C4-2B (cell line): ENCODE measurements at regions not wholly inside any gene's neighbourhood (a gene's known extent, or its start where the extent isn't known, plus 50 kb on each side); places are given as distances from the start of the nearest gene placed in this dataset.
"Not testable (repeated sequence)": the region's sequence is repeated elsewhere in the genome, so short reads cannot be mapped to it uniquely, and the experiment has no call there.

Experiments
- H3K27ac ChIP-seq: fragments of 450-650 bp; 2 replicates; pipeline ENCODE4 v1.5.1; 2017
- CTCF ChIP-seq: fragments of 450-650 bp; conservative IDR thresholded peaks from 2 replicates; pipeline ENCODE4 v1.5.1; 2017; ENCODE audit warnings: mild to moderate bottlenecking
- ZFX ChIP-seq: fragments of 450-650 bp; IDR thresholded peaks from 2 replicates; pipeline ENCODE4 v1.6.1; 2017

DNA sequence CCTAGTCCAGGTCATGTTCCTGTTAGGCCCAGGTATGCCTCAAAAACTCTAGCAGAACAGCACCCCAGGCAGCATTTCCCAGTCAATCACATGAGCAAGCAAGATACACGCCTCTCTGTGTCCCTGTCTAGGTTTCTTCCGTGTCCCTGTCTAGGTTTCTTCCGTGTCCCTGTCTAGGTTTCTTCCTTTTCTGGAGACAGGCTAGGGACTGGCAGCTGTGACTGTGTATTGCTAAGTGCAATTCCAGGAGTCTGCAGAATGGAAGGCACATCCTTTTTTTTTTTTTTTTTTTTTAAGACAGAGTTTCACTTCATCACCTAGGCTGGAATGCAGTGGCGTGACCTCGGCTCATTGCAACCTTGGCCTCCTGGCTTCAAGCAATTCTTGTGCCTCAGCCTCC lies 77.6 kb downstream of the SETD4 start:
- no peak overlapping the region for H3K27ac ChIP-seq
- no peak for TF ChIP-seq CTCF
- no peak for TF ChIP-seq ZFX

DNA sequence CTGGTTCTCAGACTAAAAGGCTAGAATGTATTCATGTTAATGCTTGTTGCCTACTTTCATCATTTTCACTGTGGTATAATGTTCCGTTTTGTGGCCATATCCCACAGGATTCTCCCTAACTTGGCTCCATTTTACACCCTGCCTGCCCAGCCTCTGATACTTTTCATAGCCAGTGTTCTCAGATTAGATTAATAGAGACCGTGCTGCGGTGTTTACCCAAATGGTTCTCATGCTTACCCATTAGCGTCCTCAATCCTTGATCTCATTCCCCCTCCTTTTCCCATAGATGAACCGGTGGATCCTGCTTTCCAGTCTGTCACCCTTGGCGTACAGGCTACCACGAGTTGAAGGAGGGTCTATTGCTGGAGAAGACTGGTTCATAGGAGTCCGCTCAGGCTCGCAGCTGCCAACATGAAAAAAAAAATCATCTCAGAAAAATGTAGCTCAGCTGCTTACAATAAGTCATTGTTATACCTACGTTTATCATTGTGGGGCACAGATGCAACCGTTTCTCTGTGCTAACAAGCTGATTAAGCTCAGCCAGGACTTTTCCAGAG lies 78.7 kb downstream of the SETD4 start:
- no peak overlapping the region for H3K27ac ChIP-seq
- TF ChIP-seq ZFX (no peak), CTCF (no peak)

DNA sequence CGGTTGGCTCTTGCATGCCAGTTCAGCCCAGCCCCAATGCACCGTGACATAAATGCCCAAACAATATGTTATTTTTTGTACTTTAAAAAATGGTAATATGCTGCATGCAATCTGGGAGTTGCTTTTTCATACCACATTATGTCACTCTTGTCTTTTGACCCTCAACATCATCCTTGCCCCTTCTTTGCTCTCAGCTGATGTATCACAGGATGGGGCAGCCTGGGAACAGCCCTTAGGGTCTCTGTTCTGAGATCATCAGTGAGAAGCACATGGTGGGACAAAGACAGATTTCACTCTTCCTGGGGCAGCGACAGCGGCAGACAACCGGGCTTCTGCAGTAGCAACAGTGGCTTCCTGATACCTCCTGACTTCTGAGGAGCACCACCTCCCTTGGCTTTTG lies 79.5 kb downstream of the SETD4 start:
- no peak overlapping the region for H3K27ac ChIP-seq
- no peak for TF ChIP-seq ZFX
- TF ChIP-seq CTCF: no peak

GRCh38 chr21:35977860-35978259 lies 82.5 kb downstream of the SETD4 start:
- not testable (repeated sequence) for H3K27ac ChIP-seq

GRCh38 chr21:35976929-35977328 lies 83.4 kb downstream of the SETD4 start:
- no peak for TF ChIP-seq CTCF
- TF ChIP-seq ZFX: no peak
- no peak overlapping the region for H3K27ac ChIP-seq

DNA sequence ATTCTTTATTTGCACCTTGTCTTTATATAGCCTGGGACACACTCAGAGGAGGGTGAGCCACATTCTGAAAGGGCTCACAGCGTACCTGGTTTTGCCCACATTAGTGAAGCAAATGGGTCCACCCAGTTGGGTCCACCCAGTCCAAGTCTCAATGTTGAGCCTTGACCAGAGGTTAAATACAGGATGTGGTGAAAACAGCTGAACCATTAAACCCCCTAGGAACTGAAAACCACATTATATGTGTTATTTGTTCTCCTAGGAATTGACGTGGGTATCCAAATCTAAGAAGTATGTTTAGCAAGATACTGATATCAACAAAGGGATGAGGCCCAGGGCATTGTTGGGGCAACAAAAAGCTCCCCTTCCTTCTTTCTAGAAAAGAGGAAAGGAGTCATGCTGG lies 83.8 kb downstream of the SETD4 start:
- no peak overlapping the region for H3K27ac ChIP-seq
- TF ChIP-seq CTCF (no peak), ZFX (no peak)

- no peak for TF ChIP-seq ZFX
- TF ChIP-seq CTCF: no peak
- H3K27ac ChIP-seq: no peak overlapping the region
These were observed 85.6 kb downstream of the SETD4 start for GRCh38 chr21:35974775-35975174.

DNA sequence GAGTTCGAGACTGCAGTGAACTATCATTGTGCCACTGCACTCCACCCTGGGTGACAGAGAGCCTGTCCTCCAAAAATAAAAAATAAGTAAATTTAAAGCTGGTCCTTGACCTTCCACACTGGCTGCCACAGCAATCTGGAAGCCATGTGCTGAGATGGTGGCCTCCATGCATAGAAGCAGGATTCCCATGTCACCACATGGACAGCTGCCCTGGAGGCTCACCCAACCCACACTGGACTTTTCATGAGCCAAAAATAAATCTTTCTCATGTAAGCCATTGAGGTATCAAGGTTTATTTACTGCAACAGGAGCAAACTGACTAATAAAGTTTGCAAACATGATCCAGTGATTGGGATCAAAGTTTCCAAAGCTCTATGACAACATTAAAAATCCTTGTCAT lies 88.5 kb downstream of the SETD4 start:
- TF ChIP-seq CTCF (no peak), ZFX (no peak)
- H3K27ac ChIP-seq: no peak overlapping the region
